B cell (primary cell): ENCODE measurements at regions not wholly inside any gene's neighbourhood (a gene's known extent, or its start where the extent isn't known, plus 50 kb on each side); places are given as distances from the start of the nearest gene placed in this dataset.

Experiments
- ATAC-seq: fragments of 200-7000 bp; cut with Tn5 transposase; one replicate; pipeline ENCODE4 v1.10.0; 2021; ENCODE audit warnings: low read depth, mild to moderate bottlenecking, moderate number of reproducible peaks, moderate library complexity
- CTCF ChIA-PET: fragments of 350-600 bp; sonication (Branson Sonifier 250); formaldehyde crosslinking; loops from one replicate; lab custom pipeline; 2021; ENCODE audit warnings: antibody characterized with exemption, inconsistent platforms; lab: Charles Lee
- POLR2A ChIA-PET: fragments of 350-600 bp; sonication (Branson Sonifier 250); formaldehyde crosslinking; loops from one replicate; lab custom pipeline; 2021; ENCODE audit warnings: antibody characterized with exemption; lab: Charles Lee
- DNase-seq: peaks from one replicate; pipeline ENCODE4 v3.0.0; 2013
- H2AFZ ChIP-seq: 2 replicates; pipeline ENCODE4 v1.6.1; 2012; ENCODE audit warnings: mild to moderate bottlenecking, low read depth, low read length; ENCODE audit not compliant: insufficient read depth, poor library complexity, severe bottlenecking
- H3K27ac ChIP-seq, 2 donors: 1 replicate in 1 of 2; 2 replicates in 1 of 2; pipeline ENCODE4 v1.5.1; 2012 to 2013; ENCODE audit warnings: low read length in 2 of 2, mild to moderate bottlenecking in 2 of 2, moderate library complexity in 1 of 2
- H3K27me3 ChIP-seq, 4 experiments: fragments of 200-600 bp in 1 of 4; sonication (generic) in 1 of 4; replicated peaks in 1 of 4; 1 replicate in 2 of 4; 2 replicates in 2 of 4; pipeline versions ENCODE4 v1.6.1 to v1.7.0; 2013 to 2016; ENCODE audit warnings: low read length in 3 of 4, mild to moderate bottlenecking in 2 of 4, mixed read lengths in 1 of 4, moderate library complexity in 1 of 4; ENCODE audit not compliant: insufficient read depth in 4 of 4, control insufficient read depth in 3 of 4; ENCODE audit errors: control extremely low read depth in 1 of 4
- H3K36me3 ChIP-seq, 2 experiments: replicated peaks in 1 of 2; 1 replicate in 1 of 2; 2 replicates in 1 of 2; pipeline versions ENCODE4 v1.6.1 to v1.7.1; 2013; ENCODE audit warnings: low read length in 1 of 2; ENCODE audit not compliant: insufficient read depth in 2 of 2, control insufficient read depth in 1 of 2; ENCODE audit errors: control extremely low read depth in 1 of 2, extremely low read depth in 1 of 2
- H3K4me1 ChIP-seq, 2 donors: fragments of 200-600 bp in 1 of 2; sonication (generic) in 1 of 2; 1 replicate in 1 of 2; 2 replicates in 1 of 2; pipeline versions ENCODE4 v1.5.1 to v1.6.1; 2013 to 2017; ENCODE audit warnings: low read length in 2 of 2; ENCODE audit not compliant: control insufficient read depth in 2 of 2, insufficient read depth in 2 of 2
- H3K4me2 ChIP-seq: replicated peaks from 2 replicates; pipeline ENCODE3; 2012; ENCODE audit warnings: mild to moderate bottlenecking, low read depth, low read length; ENCODE audit not compliant: poor library complexity, severe bottlenecking
- H3K4me3 ChIP-seq, 5 experiments: fragments of 200-600 bp in 1 of 5; sonication (generic) in 1 of 5; 1 replicate in 3 of 5; 2 replicates in 2 of 5; pipeline versions ENCODE4 v1.5.1 to v1.7.0; 2011 to 2016; ENCODE audit warnings: low read length in 4 of 5, mild to moderate bottlenecking in 4 of 5, low read depth in 2 of 5, control low read depth in 1 of 5, moderate library complexity in 1 of 5; ENCODE audit not compliant: insufficient read depth in 1 of 5; ENCODE audit errors: control extremely low read depth in 1 of 5, extremely low read depth in 1 of 5
- H3K79me2 ChIP-seq: fragments of 200-600 bp; sonication (generic); one replicate; pipeline ENCODE4 v1.6.0; 2016; ENCODE audit warnings: low read length; ENCODE audit not compliant: control insufficient read depth, insufficient read depth
- H3K9ac ChIP-seq: fragments of 200-600 bp; sonication (generic); 2 replicates; pipeline ENCODE4 v1.6.1; 2017; ENCODE audit warnings: mild to moderate bottlenecking, low read length, moderate library complexity
- H3K9me3 ChIP-seq, 3 donors: one replicate each; pipeline versions ENCODE4 v1.6.1 to v1.7.1; 2013; ENCODE audit warnings: low read length in 2 of 3; ENCODE audit not compliant: control insufficient read depth in 2 of 3, insufficient read depth in 1 of 3; ENCODE audit errors: control extremely low read depth in 1 of 3
- H4K20me1 ChIP-seq: 2 replicates; pipeline ENCODE4 v1.6.0; 2012; ENCODE audit warnings: mild to moderate bottlenecking, low read length; ENCODE audit not compliant: insufficient read depth, control insufficient read depth, poor library complexity, severe bottlenecking
- H3K27ac Mint-ChIP-seq: one replicate; pipeline ENCODE4 v1.8.0; 2021; ENCODE audit warnings: mixed read lengths
- H3K27me3 Mint-ChIP-seq: one replicate; pipeline ENCODE4 v1.8.0; 2021; ENCODE audit warnings: mixed read lengths
- H3K4me1 Mint-ChIP-seq: one replicate; pipeline ENCODE4 v1.8.0; 2021; ENCODE audit warnings: mixed read lengths
- H3K4me3 Mint-ChIP-seq: one replicate; pipeline ENCODE4 v1.8.0; 2021; ENCODE audit warnings: mixed read lengths
- H3K9me3 Mint-ChIP-seq: one replicate; pipeline ENCODE4 v1.8.0; 2022; ENCODE audit warnings: mixed read lengths; ENCODE audit not compliant: insufficient read depth
- CTCF ChIP-seq: fragments of 200-600 bp; IDR thresholded peaks from one replicate; pipeline ENCODE4 v1.8.0; 2022; ENCODE audit warnings: antibody characterized with exemption, mild to moderate bottlenecking
- EZH2 ChIP-seq: IDR thresholded peaks from 2 replicates; pipeline ENCODE4 v1.6.1; 2012; ENCODE audit warnings: borderline replicate concordance, low read depth, mild to moderate bottlenecking, moderate library complexity, low read length; ENCODE audit not compliant: insufficient read depth, poor library complexity, severe bottlenecking
- WGBS: methylation state at CpG from one replicate; pipeline ENCODE4 v1.1.5; 2013; ENCODE audit warnings: missing lambda C conversion rate; ENCODE audit not compliant: insufficient coverage; 5-methylcytosine and 5-hydroxymethylcytosine counted together
- intact Hi-C: fragments of 100-400 bp; cut with micrococcal nuclease; formaldehyde crosslinking; loops from one replicate; pipeline ENCODE4 v1.10.0; 2022

- no peak overlapping the region for H3K9ac ChIP-seq
- CTCF ChIA-PET: no interaction called here
- no peaks in the 10 kb centered on the region for H3K36me3 ChIP-seq
- no peaks in the 10 kb centered on the region for H3K79me2 ChIP-seq
- no peak overlapping the region for H3K27ac Mint-ChIP-seq
- H3K4me3 Mint-ChIP-seq: no peak overlapping the region
- no peaks in the 10 kb centered on the region for H4K20me1 ChIP-seq
- H3K4me3 ChIP-seq: no peak overlapping the region
- H3K4me1 Mint-ChIP-seq: no peaks in the 10 kb centered on the region
- H2AFZ ChIP-seq: no peak overlapping the region
- intact Hi-C loops: no loop called here
- WGBS: no CpG with 5 or more reads among the region's 2 CpGs
- ATAC-seq (no peak), DNase-seq (no peak)
- H3K4me1 ChIP-seq: no peaks in the 10 kb centered on the region
- no peaks in the 10 kb centered on the region for H3K9me3 ChIP-seq
- TF ChIP-seq CTCF: no peak
- no peak for TF ChIP-seq EZH2
- H3K9me3 Mint-ChIP-seq: no peaks in the 10 kb centered on the region
- POLR2A ChIA-PET: no interaction called here
- H3K27me3 ChIP-seq: peaks cover 0 to 6% (median 2%) of the 10 kb centered on the region in 4 experiments
- H3K27me3 Mint-ChIP-seq: peaks cover 14% of the 10 kb centered on the region
- H3K27ac ChIP-seq: no peak overlapping the region
- H3K4me2 ChIP-seq: no peak overlapping the region
Observed at GRCh38 chr7:113200281-113200680, 81.9 kb upstream of the SMIM30 start.

GRCh38 chr7:113199841-113200240, 81.5 kb upstream of the SMIM30 start:
- H4K20me1 ChIP-seq: no peaks in the 10 kb centered on the region
- Mint-ChIP-seq H3K27ac (no peak overlapping the region), H3K4me1 (no peaks in the 10 kb centered on the region), H3K4me3 (no peak overlapping the region), H3K27me3 (peaks cover 14% of the 10 kb centered on the region), H3K9me3 (no peaks in the 10 kb centered on the region)
- no peaks in the 10 kb centered on the region for H3K36me3 ChIP-seq
- no CpG with 5 or more reads among the region's 2 CpGs for WGBS
- peaks cover 0 to 4% (median 0%) of the 10 kb centered on the region in 4 experiments for H3K27me3 ChIP-seq
- H2AFZ ChIP-seq: no peak overlapping the region
- ATAC-seq (no peak), DNase-seq (no peak)
- CTCF ChIA-PET: no interaction called here
- H3K4me2 ChIP-seq: no peak overlapping the region
- H3K9me3 ChIP-seq: no peaks in the 10 kb centered on the region
- no peak overlapping the region for H3K4me3 ChIP-seq
- TF ChIP-seq CTCF (no peak), EZH2 (no peak)
- H3K4me1 ChIP-seq: no peaks in the 10 kb centered on the region
- no peaks in the 10 kb centered on the region for H3K79me2 ChIP-seq
- H3K9ac ChIP-seq: no peak overlapping the region
- POLR2A ChIA-PET: no interaction called here
- intact Hi-C loops: no loop called here
- H3K27ac ChIP-seq: no peak overlapping the region
